ENCODE measurements at regions not wholly inside any gene's neighbourhood (a gene's known extent, or its start where the extent isn't known, plus 50 kb on each side); places are given as distances from the start of the nearest gene placed in this dataset.

DNA sequence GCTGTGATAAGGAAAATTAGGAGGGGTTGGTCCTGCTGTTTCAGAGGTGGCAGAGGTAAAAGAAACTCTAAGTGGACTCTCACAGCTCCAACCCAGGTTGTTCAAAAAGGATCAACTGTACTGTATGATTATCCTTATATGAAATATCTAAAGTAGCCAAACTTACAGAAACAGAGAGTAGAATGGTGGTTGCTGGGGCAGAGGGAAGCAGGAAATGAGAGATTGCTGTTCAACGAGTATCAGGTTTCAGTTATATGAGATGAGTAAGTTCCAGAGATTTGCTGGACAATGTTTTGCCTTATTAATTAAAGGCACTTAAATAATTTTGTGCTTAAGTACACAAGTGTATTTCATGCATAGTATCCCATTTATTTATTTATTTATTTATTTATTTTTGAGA, 972.0 kb upstream of the LRRTM1 start:
- POLR2A ChIA-PET: no interaction called here
- Histone ChIP-seq H3K4me3 (ENCODE audit: low read length) (no peak overlapping the region), H3K27ac (ENCODE audit: low read depth in 1 of 2, low read length in 2 of 2) (no peak overlapping the region), H3K4me1 (ENCODE audit: insufficient read depth, low read length) (no peaks in the 10 kb centered on the region), H3K36me3 (ENCODE audit: insufficient read depth, low read length) (no peaks in the 10 kb centered on the region), H3K27me3 (ENCODE audit: control insufficient read depth in 1 of 2, insufficient read depth in 2 of 2, low read length in 2 of 2) (no peaks in the 10 kb centered on the region), H3K9me3 (ENCODE audit: control insufficient read depth in 1 of 2, insufficient read depth in 1 of 2, low read length in 2 of 2) (peaks cover 0 to 3% of the 10 kb centered on the region in 2 experiments)
- Mint-ChIP-seq H3K4me1 (ENCODE audit: low read depth) (no peaks in the 10 kb centered on the region), H3K27ac (no peak overlapping the region), H3K4me3 (no peak overlapping the region), H3K9me3 (peaks cover 12% of the 10 kb centered on the region), H3K36me3 (ENCODE audit: low read depth) (no peaks in the 10 kb centered on the region), H3K27me3 (no peaks in the 10 kb centered on the region)
- CTCF ChIA-PET: no interaction called here
- DNase-seq (no peak), ATAC-seq (ENCODE audit: poor library complexity) (no peak)
- intact Hi-C loops (cut with DNase I, micrococcal nuclease): no loop called here
- TF ChIP-seq, protein P1, sequence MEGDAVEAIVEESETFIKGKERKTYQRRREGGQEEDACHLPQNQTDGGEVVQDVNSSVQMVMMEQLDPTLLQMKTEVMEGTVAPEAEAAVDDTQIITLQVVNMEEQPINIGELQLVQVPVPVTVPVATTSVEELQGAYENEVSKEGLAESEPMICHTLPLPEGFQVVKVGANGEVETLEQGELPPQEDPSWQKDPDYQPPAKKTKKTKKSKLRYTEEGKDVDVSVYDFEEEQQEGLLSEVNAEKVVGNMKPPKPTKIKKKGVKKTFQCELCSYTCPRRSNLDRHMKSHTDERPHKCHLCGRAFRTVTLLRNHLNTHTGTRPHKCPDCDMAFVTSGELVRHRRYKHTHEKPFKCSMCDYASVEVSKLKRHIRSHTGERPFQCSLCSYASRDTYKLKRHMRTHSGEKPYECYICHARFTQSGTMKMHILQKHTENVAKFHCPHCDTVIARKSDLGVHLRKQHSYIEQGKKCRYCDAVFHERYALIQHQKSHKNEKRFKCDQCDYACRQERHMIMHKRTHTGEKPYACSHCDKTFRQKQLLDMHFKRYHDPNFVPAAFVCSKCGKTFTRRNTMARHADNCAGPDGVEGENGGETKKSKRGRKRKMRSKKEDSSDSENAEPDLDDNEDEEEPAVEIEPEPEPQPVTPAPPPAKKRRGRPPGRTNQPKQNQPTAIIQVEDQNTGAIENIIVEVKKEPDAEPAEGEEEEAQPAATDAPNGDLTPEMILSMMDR (IDR thresholded peaks at IDR 0.05): no peak

DNA sequence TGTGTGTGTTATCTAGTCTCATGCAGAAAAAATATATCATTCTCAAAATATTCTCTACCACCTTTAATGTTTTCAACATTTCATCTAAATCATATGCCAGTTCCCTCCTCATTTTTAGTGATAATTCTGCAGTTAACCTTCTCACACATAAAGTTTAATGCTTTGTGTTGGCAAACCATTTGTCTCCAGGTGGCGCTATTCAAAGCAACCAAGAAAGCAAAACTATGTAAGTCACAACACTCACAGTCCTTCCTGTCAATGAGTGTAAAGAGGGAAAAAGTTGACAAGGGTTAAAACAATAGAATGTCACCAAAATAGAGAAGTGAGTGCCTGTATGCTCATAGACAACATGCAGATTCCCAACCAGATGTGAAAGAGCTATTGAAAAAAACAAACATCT, 961.6 kb upstream of the LRRTM1 start:
- H3K27ac Mint-ChIP-seq: no peak overlapping the region
- H3K36me3 Mint-ChIP-seq (ENCODE audit: low read depth): no peaks in the 10 kb centered on the region
- DNase-seq: no peak
- H3K4me1 Mint-ChIP-seq (ENCODE audit: low read depth): no peaks in the 10 kb centered on the region
- CTCF ChIA-PET: no interaction called here
- POLR2A ChIA-PET: no interaction called here
- Histone ChIP-seq H3K27me3 (ENCODE audit: control insufficient read depth in 1 of 2, insufficient read depth in 2 of 2, low read length in 2 of 2) (no peaks in the 10 kb centered on the region), H3K36me3 (ENCODE audit: insufficient read depth, low read length) (no peaks in the 10 kb centered on the region), H3K4me1 (ENCODE audit: insufficient read depth, low read length) (no peaks in the 10 kb centered on the region), H3K9me3 (ENCODE audit: control insufficient read depth in 1 of 2, insufficient read depth in 1 of 2, low read length in 2 of 2) (peaks cover 0 to 5% of the 10 kb centered on the region in 2 experiments), H3K27ac (ENCODE audit: low read depth in 1 of 2, low read length in 2 of 2) (no peak overlapping the region), H3K4me3 (ENCODE audit: low read length) (no peak overlapping the region)
- H3K4me3 Mint-ChIP-seq: no peak overlapping the region
- TF ChIP-seq, protein P1 (IDR thresholded peaks at IDR 0.05): no peak
- intact Hi-C loops (cut with DNase I, micrococcal nuclease): no loop called here
- H3K27me3 Mint-ChIP-seq: no peaks in the 10 kb centered on the region
- ATAC-seq (ENCODE audit: poor library complexity): no peak
- peaks cover 17% of the 10 kb centered on the region for H3K9me3 Mint-ChIP-seq

DNA sequence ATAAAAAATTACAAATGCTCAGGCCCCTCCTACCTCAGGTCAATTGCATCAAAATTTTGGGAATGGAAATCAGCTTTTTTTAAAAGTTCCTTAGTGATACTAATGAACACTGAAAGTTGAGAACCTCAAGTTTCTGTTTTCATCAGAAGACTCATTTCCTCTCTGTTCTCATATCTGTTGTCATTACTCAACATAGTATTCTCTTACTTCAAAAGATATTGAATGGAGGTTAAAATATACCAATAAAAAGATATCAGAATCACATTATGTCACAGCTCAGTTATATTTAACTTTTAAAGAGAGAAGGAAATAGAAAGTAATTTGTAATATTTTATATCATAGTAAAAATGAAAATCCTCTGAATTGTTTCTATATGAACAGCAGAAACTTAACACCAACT, 959.4 kb upstream of the LRRTM1 start:
- POLR2A ChIA-PET: no interaction called here
- no peaks in the 10 kb centered on the region for H3K36me3 Mint-ChIP-seq (ENCODE audit: low read depth)
- intact Hi-C loops (cut with DNase I, micrococcal nuclease): no loop called here

More for the DNA sequence above, 959.4 kb upstream of the LRRTM1 start:
- Histone ChIP-seq H3K27me3 (ENCODE audit: control insufficient read depth in 1 of 2, insufficient read depth in 2 of 2, low read length in 2 of 2) (no peaks in the 10 kb centered on the region), H3K9me3 (ENCODE audit: control insufficient read depth in 1 of 2, insufficient read depth in 1 of 2, low read length in 2 of 2) (peaks cover 0 to 5% of the 10 kb centered on the region in 2 experiments), H3K27ac (ENCODE audit: low read depth in 1 of 2, low read length in 2 of 2) (no peak overlapping the region), H3K4me3 (ENCODE audit: low read length) (no peak overlapping the region), H3K4me1 (ENCODE audit: insufficient read depth, low read length) (no peaks in the 10 kb centered on the region), H3K36me3 (ENCODE audit: insufficient read depth, low read length) (no peaks in the 10 kb centered on the region)
- TF ChIP-seq, protein P1 (IDR thresholded peaks at IDR 0.05): no peak
- Mint-ChIP-seq H3K27me3 (no peaks in the 10 kb centered on the region), H3K27ac (no peak overlapping the region), H3K9me3 (peaks cover 15% of the 10 kb centered on the region), H3K4me3 (no peak overlapping the region), H3K4me1 (ENCODE audit: low read depth) (no peaks in the 10 kb centered on the region)
- ATAC-seq (ENCODE audit: poor library complexity): no peak
- DNase-seq: no peak
- CTCF ChIA-PET: no interaction called here
